Stimulated activated CD4-positive, alpha-beta T cell treated with anti-CD3 and anti-CD28 coated beads, Interleukin-2, amount 100 ng/mL, for 48 hours (primary cell): ENCODE measurements at regions not wholly inside any gene's neighbourhood (a gene's known extent, or its start where the extent isn't known, plus 50 kb on each side); places are given as distances from the start of the nearest gene placed in this dataset.

Source experiments
- DNase-seq, 2 donors: peaks; one replicate each; pipeline ENCODE4 v3.0.0-alpha.2; 2020

DNA sequence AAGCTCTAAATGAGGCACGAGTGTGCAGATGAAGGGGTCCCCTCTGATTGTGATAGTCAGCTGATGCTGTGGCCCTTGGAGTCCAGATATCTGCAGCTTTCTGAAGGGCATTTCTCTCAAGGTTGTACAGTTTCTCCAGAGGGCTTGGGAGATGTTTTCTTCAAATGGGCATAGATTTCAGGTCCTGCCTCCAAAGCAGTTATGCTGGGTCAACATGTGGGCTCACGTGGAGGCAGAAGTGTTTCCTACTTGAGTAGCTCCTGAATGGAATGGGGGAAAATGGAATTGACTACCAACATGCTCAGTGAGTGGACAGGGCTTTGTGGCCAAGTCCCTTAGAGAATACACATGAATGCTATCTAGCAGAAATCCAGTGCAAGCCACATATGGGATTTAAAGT, 360.7 kb downstream of the SAMD5 start:
- DNase-seq: no peak

DNA sequence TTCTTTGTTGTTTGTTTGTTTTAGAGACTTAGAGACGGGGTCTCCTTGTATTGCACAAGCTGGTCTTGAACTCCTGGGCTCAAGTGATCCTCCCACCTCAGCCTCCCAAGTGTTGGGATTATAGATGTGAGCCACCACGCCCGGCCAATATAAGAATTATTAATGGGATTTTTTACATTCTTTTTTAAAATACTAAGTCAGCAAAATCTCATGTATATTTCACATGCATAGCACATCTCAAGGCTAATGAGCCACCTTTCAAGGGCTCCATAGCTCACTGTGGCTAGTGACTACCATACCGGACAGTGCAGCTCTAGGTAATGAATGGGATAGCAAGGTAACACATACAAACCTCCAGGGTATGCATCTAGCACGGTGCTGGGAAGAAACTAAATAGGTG, 361.4 kb downstream of the SAMD5 start:
- no peak for DNase-seq

- no peak for DNase-seq
Measured at GRCh38 chr6:147870506-147871110, 362.1 kb downstream of the SAMD5 start.

- DNase-seq: no peak
Measured at GRCh38 chr6:147872002-147872401, 363.5 kb downstream of the SAMD5 start.

GRCh38 chr6:147873816-147874215, 365.3 kb downstream of the SAMD5 start:
- no peak for DNase-seq

- no peak for DNase-seq
Measured at GRCh38 chr6:147874322-147874721, 365.8 kb downstream of the SAMD5 start.

DNA sequence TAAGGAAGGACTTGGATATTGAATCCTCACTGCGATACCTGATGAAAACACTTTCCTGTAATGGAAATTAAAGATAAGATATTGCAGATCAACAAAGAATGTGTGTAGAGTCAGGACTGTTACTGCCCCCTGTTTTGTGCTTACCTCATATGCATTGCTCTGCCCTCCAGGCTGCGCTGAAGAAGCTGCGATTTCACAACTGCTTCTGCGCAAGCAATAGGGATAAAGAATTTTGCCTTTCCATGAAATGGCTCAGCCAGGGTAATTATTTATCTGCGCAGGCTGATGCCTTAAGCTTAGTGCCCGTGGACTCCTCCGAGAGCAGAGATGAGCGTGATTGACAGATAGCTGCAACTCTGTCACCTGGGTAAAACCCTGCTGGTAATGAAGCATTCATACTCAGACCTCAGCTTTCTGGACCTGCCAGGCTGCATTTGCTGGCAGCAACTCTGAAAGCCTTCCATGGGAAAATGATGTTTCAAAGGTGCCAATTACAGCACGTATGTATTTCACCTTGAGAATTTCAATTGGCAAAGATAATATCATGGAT, 370.6 kb downstream of the SAMD5 start:
- no peak for DNase-seq

GRCh38 chr6:147881432-147881831, 372.9 kb downstream of the SAMD5 start:
- no peak for DNase-seq

GRCh38 chr6:147888374-147888773, 379.9 kb downstream of the SAMD5 start:
- no peak for DNase-seq

DNA sequence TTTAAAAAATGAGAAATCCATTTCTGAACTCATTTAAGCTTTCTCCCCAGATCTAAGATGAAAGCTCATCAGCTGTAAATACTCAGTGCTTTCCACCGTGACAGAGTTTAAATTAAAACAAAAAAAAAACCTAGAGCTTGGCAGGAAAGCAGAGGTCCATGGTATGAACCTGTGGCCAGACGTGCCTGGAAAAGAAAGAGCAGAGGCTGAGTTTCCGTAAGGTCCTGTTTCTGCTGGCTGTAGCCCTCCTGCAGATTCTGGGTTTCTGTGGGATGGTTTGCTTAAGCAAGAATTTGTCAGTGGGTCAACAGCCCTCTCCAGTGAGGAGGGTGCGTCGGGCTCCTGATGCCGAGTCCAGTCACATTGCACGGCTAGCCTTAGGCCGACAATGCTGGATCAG, 383.2 kb downstream of the SAMD5 start:
- DNase-seq: no peak

GRCh38 chr6:147892476-147892875, 384.0 kb downstream of the SAMD5 start:
- no peak for DNase-seq

- DNase-seq: no peak
Measured at GRCh38 chr6:147895272-147895671, 386.8 kb downstream of the SAMD5 start.

GRCh38 chr6:147900247-147900830, 391.8 kb downstream of the SAMD5 start:
- DNase-seq: no peak

DNA sequence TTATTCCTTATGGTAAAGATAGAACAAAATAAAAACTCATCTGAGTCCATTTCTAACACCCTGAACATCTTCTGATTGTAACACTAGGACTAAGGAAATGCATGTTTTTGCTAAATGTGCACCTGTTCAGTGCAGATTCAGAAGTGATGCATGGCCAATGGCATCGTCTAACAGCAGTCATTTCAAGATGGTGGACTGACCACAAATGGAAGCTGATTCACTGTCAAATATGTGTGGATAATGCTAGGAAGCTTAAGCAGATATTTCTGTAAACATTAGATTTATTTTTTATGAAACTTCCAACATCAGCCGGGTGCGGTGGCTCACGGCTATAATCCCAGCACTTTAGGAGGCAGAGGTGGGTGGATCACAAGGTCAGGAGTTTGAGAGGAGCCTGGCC, 394.8 kb downstream of the SAMD5 start:
- no peak for DNase-seq

- DNase-seq: no peak
Measured at GRCh38 chr6:147903931-147904330, 395.4 kb downstream of the SAMD5 start.

- DNase-seq: no peak
Measured at GRCh38 chr6:147904416-147904815, 395.9 kb downstream of the SAMD5 start.

DNA sequence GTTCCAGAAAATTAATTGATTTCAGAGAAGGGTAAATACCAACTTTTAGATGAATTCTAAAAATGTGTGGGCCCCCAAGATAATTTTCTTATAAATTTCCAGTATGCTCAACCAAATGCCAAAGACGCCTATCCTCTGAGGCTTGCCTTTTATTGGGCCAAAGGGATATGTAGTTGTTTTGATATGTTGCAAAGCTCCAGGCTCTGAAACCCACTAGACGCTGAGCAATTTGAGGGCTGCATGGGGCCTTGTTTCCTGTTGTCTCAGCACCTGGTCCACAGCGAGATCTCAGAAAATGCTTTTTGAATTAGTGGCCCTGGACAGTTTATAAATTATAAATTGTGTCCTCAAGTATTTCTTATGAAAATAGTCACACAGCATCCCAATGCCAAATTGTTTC, 397.2 kb downstream of the SAMD5 start:
- DNase-seq: no peak

DNA sequence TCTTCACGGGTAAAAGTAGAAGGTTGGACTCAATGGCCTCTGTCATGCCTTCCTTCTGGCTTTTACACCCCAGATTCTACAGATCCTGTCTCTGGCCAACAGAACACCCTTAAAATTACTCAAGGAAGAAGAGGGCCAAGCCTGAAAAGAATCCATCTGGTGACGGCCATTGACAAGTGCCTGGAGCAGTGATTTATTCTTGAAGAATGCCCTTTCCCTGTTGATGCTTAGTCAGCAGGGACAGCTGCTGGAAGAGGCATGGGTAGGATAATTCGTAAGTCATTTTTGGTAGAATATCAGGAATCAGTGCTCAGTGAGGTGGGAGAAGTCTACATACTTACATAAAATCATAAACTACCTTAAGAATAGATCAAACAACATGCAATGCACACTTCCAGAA, 397.9 kb downstream of the SAMD5 start:
- DNase-seq: no peak

- DNase-seq: no peak
Measured at GRCh38 chr6:147909640-147910039, 401.1 kb downstream of the SAMD5 start.

GRCh38 chr6:147910281-147910680, 401.8 kb downstream of the SAMD5 start:
- no peak for DNase-seq

- DNase-seq: no peak
Measured at GRCh38 chr6:147911057-147911456, 402.6 kb downstream of the SAMD5 start.

DNA sequence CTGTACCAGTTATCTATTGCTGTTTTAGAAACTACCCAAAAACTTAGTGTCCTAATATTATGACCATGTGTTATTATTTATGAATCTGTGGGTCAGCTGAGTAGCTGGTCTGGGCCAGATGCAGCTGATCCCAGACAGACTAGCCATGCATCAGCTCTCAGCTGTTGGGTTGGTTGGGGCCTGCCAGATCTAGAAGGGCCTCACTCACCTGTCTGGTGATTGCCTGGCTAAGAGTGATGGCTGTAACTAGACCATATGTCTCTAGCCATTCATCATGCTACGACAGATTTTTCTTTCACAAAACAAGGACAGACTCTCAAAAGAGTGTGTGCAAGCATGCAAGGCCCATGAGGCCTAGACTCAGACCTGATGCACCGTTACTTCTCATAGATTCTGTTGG, 403.2 kb downstream of the SAMD5 start:
- no peak for DNase-seq

DNA sequence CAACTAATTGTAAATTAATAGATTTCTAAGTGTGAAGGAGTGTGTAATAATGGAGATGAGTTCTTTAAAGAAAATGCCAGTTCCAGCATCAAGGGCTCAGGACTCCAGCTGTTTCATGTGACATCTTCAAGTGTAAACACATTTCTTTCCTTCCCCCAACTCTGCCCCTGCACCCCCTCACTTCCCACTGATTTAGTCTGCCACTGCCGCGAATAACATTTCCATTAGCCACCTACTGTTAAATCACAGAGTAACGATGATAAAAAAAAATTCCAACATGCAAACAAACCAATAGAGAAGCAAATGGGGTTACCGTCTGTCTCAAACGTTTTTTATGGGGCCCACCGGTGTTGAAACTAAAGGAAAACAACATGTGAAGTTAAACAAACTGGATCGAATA, 414.3 kb downstream of the SAMD5 start:
- no peak for DNase-seq

GRCh38 chr6:147924598-147924997, 416.1 kb downstream of the SAMD5 start:
- DNase-seq: no peak

- DNase-seq: no peak
Measured at GRCh38 chr6:147925826-147926225, 416.8 kb upstream of the SASH1 start.
